ENCODE measurements at regions not wholly inside any gene's neighbourhood (a gene's known extent, or its start where the extent isn't known, plus 50 kb on each side); places are given as distances from the start of the nearest gene placed in this dataset.
"Not testable (repeated sequence)": the region's sequence is repeated elsewhere in the genome, so short reads cannot be mapped to it uniquely, and the experiment has no call there.

DNA sequence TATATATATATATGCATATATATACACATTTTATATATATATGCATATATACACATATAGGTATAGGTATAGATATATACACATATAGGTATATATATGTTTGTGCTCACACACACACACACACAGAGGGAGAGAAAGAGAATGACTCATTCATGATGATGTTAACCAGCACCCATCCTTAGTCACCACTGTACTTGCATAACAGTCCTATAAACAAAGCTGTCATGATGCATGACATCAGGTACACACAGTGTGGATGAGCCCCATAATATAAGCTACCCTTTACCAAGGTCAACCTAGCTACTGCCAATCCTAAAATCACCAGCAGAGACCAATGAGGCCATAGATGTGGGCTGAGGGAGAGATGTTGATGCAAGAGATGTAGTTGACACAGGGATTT, 1408.0 kb downstream of the RAPGEF2 start:
- Histone ChIP-seq H3K4me3 (ENCODE audit: low read depth in 1 of 3, low read length in 3 of 3) (no peak overlapping the region), H3K27ac (ENCODE audit: low read depth in 1 of 3, low read length in 2 of 3) (no peak overlapping the region), H3K36me3 (ENCODE audit: control insufficient read depth in 3 of 3, insufficient read depth in 2 of 3, low read depth in 1 of 3, low read length in 3 of 3) (no peaks in the 10 kb centered on the region), H3K27me3 (ENCODE audit: control insufficient read depth in 3 of 3, insufficient read depth in 3 of 3, low read length in 3 of 3) (no peaks in the 10 kb centered on the region), H3K9me3 (ENCODE audit: control insufficient read depth in 2 of 2, insufficient read depth in 1 of 2, low read depth in 1 of 2, low read length in 1 of 2) (no peaks in the 10 kb centered on the region), H3K4me1 (ENCODE audit: control insufficient read depth in 3 of 3, insufficient read depth in 2 of 3, low read depth in 1 of 3, low read length in 2 of 3) (no peaks in the 10 kb centered on the region)
- no peak for DNase-seq
- no peak for FAIRE-seq

DNA sequence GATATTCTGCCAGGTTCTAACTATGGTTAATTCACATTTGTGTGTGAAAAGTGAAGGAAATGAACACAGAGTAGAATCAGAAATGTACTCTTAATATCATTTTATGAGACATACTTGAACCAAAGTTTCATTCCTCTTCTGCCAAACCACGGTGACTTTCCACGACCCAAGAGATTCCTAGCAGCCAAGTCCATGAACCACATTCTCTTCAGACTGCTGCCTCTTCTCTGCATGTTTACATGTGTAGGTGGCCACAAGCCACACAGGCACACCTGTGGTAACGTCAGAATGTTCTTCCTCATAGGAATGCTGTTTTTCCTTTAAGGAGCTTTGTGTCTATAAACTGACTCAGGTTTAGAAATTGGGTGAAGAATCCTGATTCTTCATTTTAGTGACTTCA, 1411.2 kb downstream of the RAPGEF2 start:
- 61 to 76% (median 66%) methylated on average over 3 of the region's 3 CpGs for WGBS, 3 donors
- Histone ChIP-seq H3K4me3 (ENCODE audit: low read depth in 1 of 3, low read length in 3 of 3) (no peak overlapping the region), H3K9me3 (ENCODE audit: control insufficient read depth in 2 of 2, insufficient read depth in 1 of 2, low read depth in 1 of 2, low read length in 1 of 2) (peaks cover 0 to 2% of the 10 kb centered on the region in 2 donors), H3K27ac (ENCODE audit: low read depth in 1 of 3, low read length in 2 of 3) (no peak overlapping the region), H3K4me1 (ENCODE audit: control insufficient read depth in 3 of 3, insufficient read depth in 2 of 3, low read depth in 1 of 3, low read length in 2 of 3) (no peaks in the 10 kb centered on the region), H3K36me3 (ENCODE audit: control insufficient read depth in 3 of 3, insufficient read depth in 2 of 3, low read depth in 1 of 3, low read length in 3 of 3) (no peaks in the 10 kb centered on the region), H3K27me3 (ENCODE audit: control insufficient read depth in 3 of 3, insufficient read depth in 3 of 3, low read length in 3 of 3) (no peaks in the 10 kb centered on the region)
- DNase-seq (no peak), FAIRE-seq (no peak)

DNA sequence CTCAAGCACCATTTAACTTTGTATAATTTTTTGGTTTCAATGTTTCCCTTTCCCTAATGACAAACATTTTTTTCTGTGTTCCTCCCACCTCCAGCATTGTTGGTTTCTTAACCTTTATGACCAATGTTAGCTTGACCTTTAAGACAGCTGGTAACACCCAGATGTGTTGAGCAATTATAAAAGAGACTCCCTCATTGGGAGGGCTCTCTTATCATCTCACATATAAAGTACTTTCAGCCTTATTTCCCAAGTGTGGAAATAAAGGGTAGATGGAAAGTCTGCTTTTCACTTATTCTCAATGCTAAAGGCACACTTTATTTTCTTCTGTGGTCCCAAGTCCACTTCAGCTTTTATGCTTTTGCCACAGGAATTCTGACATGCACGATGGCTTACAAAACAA, 1420.4 kb downstream of the RAPGEF2 start:
- no peak for DNase-seq
- Histone ChIP-seq H3K27me3 (ENCODE audit: control insufficient read depth in 3 of 3, insufficient read depth in 3 of 3, low read length in 3 of 3) (no peaks in the 10 kb centered on the region), H3K4me3 (ENCODE audit: low read depth in 1 of 3, low read length in 3 of 3) (no peak overlapping the region), H3K4me1 (ENCODE audit: control insufficient read depth in 3 of 3, insufficient read depth in 2 of 3, low read depth in 1 of 3, low read length in 2 of 3) (no peaks in the 10 kb centered on the region), H3K27ac (ENCODE audit: low read depth in 1 of 3, low read length in 2 of 3) (no peak overlapping the region), H3K36me3 (ENCODE audit: control insufficient read depth in 3 of 3, insufficient read depth in 2 of 3, low read depth in 1 of 3, low read length in 3 of 3) (no peaks in the 10 kb centered on the region), H3K9me3 (ENCODE audit: control insufficient read depth in 2 of 2, insufficient read depth in 1 of 2, low read depth in 1 of 2, low read length in 1 of 2) (peaks cover 0 to 2% of the 10 kb centered on the region in 2 donors)
- WGBS, 3 donors, result 26 to 42% (median 33%) methylated on average over 1 of the region's 1 CpG
- no peak for FAIRE-seq

DNA sequence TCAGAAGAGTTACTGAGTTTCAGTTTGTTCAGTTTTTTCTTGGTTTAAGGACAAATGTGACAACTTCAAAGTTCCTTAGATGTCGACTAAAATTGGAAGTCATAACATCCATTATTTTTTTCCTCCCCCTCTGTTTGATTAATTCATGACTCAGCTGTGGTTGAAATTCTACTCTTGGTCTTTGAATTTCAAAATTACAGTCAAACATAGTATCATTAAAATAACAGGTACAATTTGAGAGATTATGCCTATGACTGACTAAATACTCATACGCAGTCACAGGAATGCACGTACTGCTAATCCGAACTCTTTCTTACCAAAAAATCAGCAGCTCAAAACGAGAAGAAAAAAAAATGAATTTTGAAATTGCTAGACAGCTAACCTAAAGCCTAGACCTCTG, 1434.8 kb downstream of the RAPGEF2 start:
- H3K27me3 ChIP-seq (ENCODE audit: control insufficient read depth in 3 of 3, insufficient read depth in 3 of 3, low read length in 3 of 3), result no peaks in the 10 kb centered on the region
- peaks cover 0 to 5% of the 10 kb centered on the region in 2 donors for H3K9me3 ChIP-seq (ENCODE audit: control insufficient read depth in 2 of 2, insufficient read depth in 1 of 2, low read depth in 1 of 2, low read length in 1 of 2)
- H3K4me3 ChIP-seq (ENCODE audit: low read depth in 1 of 3, low read length in 3 of 3), result no peak overlapping the region
- no peak overlapping the region for H3K27ac ChIP-seq (ENCODE audit: low read depth in 1 of 3, low read length in 2 of 3)
- DNase-seq, result no peak
- FAIRE-seq, result no peak
- 78 to 84% (median 82%) methylated on average over 5 of the region's 5 CpGs for WGBS, 3 donors
- no peaks in the 10 kb centered on the region for H3K36me3 ChIP-seq (ENCODE audit: control insufficient read depth in 3 of 3, insufficient read depth in 2 of 3, low read depth in 1 of 3, low read length in 3 of 3)
- H3K4me1 ChIP-seq (ENCODE audit: control insufficient read depth in 3 of 3, insufficient read depth in 2 of 3, low read depth in 1 of 3, low read length in 2 of 3), result no peaks in the 10 kb centered on the region

DNA sequence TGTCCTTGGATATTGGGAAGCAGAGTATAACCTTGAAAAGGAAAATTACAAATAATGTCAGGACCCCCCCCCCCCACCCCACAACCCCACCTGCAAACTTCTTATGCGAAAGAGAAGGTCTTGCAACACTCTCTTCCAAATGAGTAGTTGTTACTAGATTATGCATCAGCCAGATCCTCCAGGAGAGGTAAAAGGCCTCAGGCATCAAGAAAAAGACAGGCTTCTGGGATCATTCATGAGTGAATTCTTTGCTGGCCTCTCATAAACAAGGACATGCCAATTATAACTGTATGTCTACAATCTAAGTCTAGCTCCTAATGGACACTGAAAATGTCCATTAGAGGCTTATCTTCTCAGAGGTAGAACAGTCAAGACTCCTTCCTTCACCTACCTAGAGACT, 1443.3 kb downstream of the RAPGEF2 start:
- FAIRE-seq, result no peak
- 67 to 87% (median 76%) methylated on average over 1 of the region's 1 CpG for WGBS, 3 donors
- Histone ChIP-seq H3K4me1 (ENCODE audit: control insufficient read depth in 3 of 3, insufficient read depth in 2 of 3, low read depth in 1 of 3, low read length in 2 of 3) (no peaks in the 10 kb centered on the region), H3K36me3 (ENCODE audit: control insufficient read depth in 3 of 3, insufficient read depth in 2 of 3, low read depth in 1 of 3, low read length in 3 of 3) (no peaks in the 10 kb centered on the region), H3K4me3 (ENCODE audit: low read depth in 1 of 3, low read length in 3 of 3) (no peak overlapping the region), H3K9me3 (ENCODE audit: control insufficient read depth in 2 of 2, insufficient read depth in 1 of 2, low read depth in 1 of 2, low read length in 1 of 2) (peaks cover 0 to 3% of the 10 kb centered on the region in 2 donors), H3K27ac (ENCODE audit: low read depth in 1 of 3, low read length in 2 of 3) (no peak overlapping the region), H3K27me3 (ENCODE audit: control insufficient read depth in 3 of 3, insufficient read depth in 3 of 3, low read length in 3 of 3) (no peaks in the 10 kb centered on the region)
- no peak for DNase-seq

DNA sequence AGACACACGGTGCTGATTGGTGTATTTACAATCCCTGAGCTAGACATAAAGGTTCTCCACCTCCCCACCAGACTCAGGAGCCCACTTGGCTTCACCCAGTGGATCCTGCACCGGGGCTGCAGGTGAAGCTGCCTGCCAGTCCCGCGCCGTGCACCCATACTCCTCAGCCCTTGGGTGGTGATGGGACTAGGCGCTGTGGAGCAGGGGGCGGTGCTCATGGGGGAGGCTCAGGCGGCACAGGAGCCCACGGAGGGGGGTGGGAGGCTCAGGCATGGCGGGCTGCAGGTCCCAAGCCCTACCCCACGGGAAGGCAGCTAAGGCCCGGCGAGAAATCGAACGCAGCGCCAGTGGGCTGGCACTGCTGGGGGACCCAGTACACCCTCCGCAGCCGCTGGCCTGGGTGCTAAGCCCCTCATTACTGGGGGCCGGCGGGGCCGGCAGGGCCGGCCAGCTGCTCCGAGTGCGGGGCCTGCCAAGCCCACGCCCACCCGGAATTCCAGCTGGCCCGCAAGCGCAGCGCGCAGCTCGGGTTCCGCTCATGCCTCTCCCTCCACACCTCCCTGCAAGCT, 1447.2 kb downstream of the RAPGEF2 start:
- H3K27ac ChIP-seq (ENCODE audit: low read depth in 1 of 3, low read length in 2 of 3); H3K9me3 ChIP-seq (ENCODE audit: control insufficient read depth in 2 of 2, insufficient read depth in 1 of 2, low read depth in 1 of 2, low read length in 1 of 2); H3K36me3 ChIP-seq (ENCODE audit: control insufficient read depth in 3 of 3, insufficient read depth in 2 of 3, low read depth in 1 of 3, low read length in 3 of 3); FAIRE-seq; H3K4me1 ChIP-seq (ENCODE audit: control insufficient read depth in 3 of 3, insufficient read depth in 2 of 3, low read depth in 1 of 3, low read length in 2 of 3); DNase-seq; H3K27me3 ChIP-seq (ENCODE audit: control insufficient read depth in 3 of 3, insufficient read depth in 3 of 3, low read length in 3 of 3); H3K4me3 ChIP-seq (ENCODE audit: low read depth in 1 of 3, low read length in 3 of 3): not testable (repeated sequence)
- WGBS, 3 donors, result 88 to 97% (median 92%) methylated on average over 16 to 32 of the region's 32 CpGs

DNA sequence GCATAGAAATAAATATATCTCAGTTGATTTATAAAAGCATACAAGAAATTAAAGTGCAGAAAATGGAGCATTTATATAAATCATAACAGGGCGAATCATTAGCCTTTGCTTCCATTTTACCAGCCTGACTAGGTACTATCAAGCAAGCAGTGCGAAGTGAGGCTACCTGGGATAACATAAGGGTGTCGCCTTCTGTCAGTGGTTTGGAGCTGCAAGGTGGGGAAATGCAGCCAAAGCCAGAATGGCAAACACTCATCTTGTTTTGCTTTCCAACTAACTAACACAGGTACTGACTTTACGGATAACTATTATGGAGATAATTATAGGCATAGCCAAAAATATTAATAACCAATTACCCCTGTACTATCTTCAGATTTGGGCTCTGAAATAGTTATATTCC, 1459.8 kb downstream of the RAPGEF2 start:
- FAIRE-seq, result no peak
- 84 to 90% (median 87%) methylated on average over 4 of the region's 4 CpGs for WGBS, 3 donors

DNA sequence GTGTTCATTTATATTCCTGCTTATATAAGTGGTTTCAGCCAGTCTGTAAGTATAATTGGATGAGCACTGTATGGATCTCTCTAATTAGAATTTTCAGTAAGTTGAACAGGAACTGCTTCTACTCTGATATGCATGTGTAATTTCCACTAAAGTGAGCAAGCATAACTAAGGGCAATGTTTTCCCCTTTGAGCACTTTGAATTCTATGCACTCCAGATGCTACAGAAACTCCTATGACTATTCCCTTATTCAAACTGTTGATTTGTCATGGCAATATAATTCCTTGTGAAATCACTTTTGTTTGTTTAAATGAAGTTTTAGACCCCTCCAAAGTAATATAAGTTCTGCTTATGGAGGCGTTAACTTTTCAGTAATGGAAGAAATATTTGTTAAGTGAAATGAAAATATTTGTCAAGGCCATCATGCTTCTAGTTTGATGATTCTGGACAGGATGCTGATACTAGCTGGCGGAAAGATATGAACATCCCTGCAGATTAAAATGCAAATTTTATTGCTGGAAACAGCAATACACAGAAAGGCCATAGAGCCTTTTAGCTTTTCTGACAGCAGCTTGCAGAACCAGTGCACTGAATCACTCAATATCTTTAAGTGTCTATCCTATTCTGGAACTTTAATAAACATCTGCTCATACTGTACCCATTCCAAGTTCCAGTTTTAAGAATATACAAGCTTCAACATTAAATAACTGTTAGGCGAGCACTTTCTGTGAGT, 1460.8 kb downstream of the RAPGEF2 start:
- 62 to 67% (median 64%) methylated on average over 3 of the region's 3 CpGs for WGBS, 3 donors
- no peaks in the 10 kb centered on the region for H3K9me3 ChIP-seq (ENCODE audit: control insufficient read depth in 2 of 2, insufficient read depth in 1 of 2, low read depth in 1 of 2, low read length in 1 of 2)

More for the DNA sequence above, 1459.8 kb downstream of the RAPGEF2 start:
- DNase-seq, result no peak
- no peak overlapping the region for H3K4me3 ChIP-seq (ENCODE audit: low read depth in 1 of 3, low read length in 3 of 3)
- H3K27me3 ChIP-seq (ENCODE audit: control insufficient read depth in 3 of 3, insufficient read depth in 3 of 3, low read length in 3 of 3), result no peaks in the 10 kb centered on the region
- no peaks in the 10 kb centered on the region for H3K36me3 ChIP-seq (ENCODE audit: control insufficient read depth in 3 of 3, insufficient read depth in 2 of 3, low read depth in 1 of 3, low read length in 3 of 3)
- H3K9me3 ChIP-seq (ENCODE audit: control insufficient read depth in 2 of 2, insufficient read depth in 1 of 2, low read depth in 1 of 2, low read length in 1 of 2), result no peaks in the 10 kb centered on the region
- H3K27ac ChIP-seq (ENCODE audit: low read depth in 1 of 3, low read length in 2 of 3), result no peak overlapping the region
- H3K4me1 ChIP-seq (ENCODE audit: control insufficient read depth in 3 of 3, insufficient read depth in 2 of 3, low read depth in 1 of 3, low read length in 2 of 3), result no peaks in the 10 kb centered on the region

DNA sequence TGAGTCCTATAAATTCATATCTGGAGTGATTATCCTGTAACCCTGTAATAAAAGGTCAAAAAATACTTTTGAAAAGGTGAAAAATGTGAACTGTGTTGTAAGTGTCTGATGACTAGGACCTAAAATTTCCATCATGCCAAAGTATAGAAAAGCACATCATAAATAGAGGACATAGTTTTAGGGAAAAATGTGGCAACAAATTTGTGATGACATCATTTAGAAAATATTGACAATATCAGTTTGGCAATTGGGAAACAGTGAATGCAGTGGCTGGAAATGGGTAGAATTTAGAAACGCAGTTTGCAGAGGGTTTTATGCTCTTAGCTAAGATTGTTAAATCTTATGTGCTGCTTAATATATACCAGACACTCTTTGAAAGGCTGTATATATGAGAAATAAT, 1464.8 kb downstream of the RAPGEF2 start:
- no peaks in the 10 kb centered on the region for H3K36me3 ChIP-seq (ENCODE audit: control insufficient read depth in 3 of 3, insufficient read depth in 2 of 3, low read depth in 1 of 3, low read length in 3 of 3)
- H3K4me3 ChIP-seq (ENCODE audit: low read depth in 1 of 3, low read length in 3 of 3), result no peak overlapping the region
- FAIRE-seq, result no peak
- no peak overlapping the region for H3K27ac ChIP-seq (ENCODE audit: low read depth in 1 of 3, low read length in 2 of 3)
- no peaks in the 10 kb centered on the region for H3K27me3 ChIP-seq (ENCODE audit: control insufficient read depth in 3 of 3, insufficient read depth in 3 of 3, low read length in 3 of 3)
- no peak for DNase-seq
- H3K9me3 ChIP-seq (ENCODE audit: control insufficient read depth in 2 of 2, insufficient read depth in 1 of 2, low read depth in 1 of 2, low read length in 1 of 2), result no peaks in the 10 kb centered on the region
- 81 to 89% (median 88%) methylated on average over 1 of the region's 1 CpG for WGBS, 3 donors
- no peaks in the 10 kb centered on the region for H3K4me1 ChIP-seq (ENCODE audit: control insufficient read depth in 3 of 3, insufficient read depth in 2 of 3, low read depth in 1 of 3, low read length in 2 of 3)

More for the DNA sequence above, 1460.8 kb downstream of the RAPGEF2 start:
- DNase-seq, result no peak
- no peaks in the 10 kb centered on the region for H3K4me1 ChIP-seq (ENCODE audit: control insufficient read depth in 3 of 3, insufficient read depth in 2 of 3, low read depth in 1 of 3, low read length in 2 of 3)
- H3K4me3 ChIP-seq (ENCODE audit: low read depth in 1 of 3, low read length in 3 of 3), result no peak overlapping the region
- H3K27ac ChIP-seq (ENCODE audit: low read depth in 1 of 3, low read length in 2 of 3), result no peak overlapping the region
- FAIRE-seq, result no peak
- H3K27me3 ChIP-seq (ENCODE audit: control insufficient read depth in 3 of 3, insufficient read depth in 3 of 3, low read length in 3 of 3), result no peaks in the 10 kb centered on the region
- H3K36me3 ChIP-seq (ENCODE audit: control insufficient read depth in 3 of 3, insufficient read depth in 2 of 3, low read depth in 1 of 3, low read length in 3 of 3), result no peaks in the 10 kb centered on the region
